CD14-positive monocyte (primary cell): ENCODE measurements at regions not wholly inside any gene's neighbourhood (a gene's known extent, or its start where the extent isn't known, plus 50 kb on each side); places are given as distances from the start of the nearest gene placed in this dataset.

Source experiments
- DNase-seq, 3 donors: peaks; one replicate each; pipeline ENCODE4 v3.0.0-alpha.2; 2011 to 2022
- H2AFZ ChIP-seq: 2 replicates; pipeline ENCODE4 v1.6.0; 2012; ENCODE audit warnings: mild to moderate bottlenecking, low read depth, low read length, inconsistent platforms; ENCODE audit not compliant: insufficient read depth, poor library complexity, severe bottlenecking
- H3K27ac ChIP-seq, 2 donors: 1 replicate in 1 of 2; 2 replicates in 1 of 2; pipeline ENCODE4 v1.5.1; 2012 to 2013; ENCODE audit warnings: low read length in 2 of 2, control low read depth in 1 of 2, inconsistent platforms in 1 of 2, low read depth in 1 of 2, mild to moderate bottlenecking in 1 of 2
- H3K27me3 ChIP-seq, 2 donors: one replicate each; pipeline versions ENCODE4 v1.6.0 to v1.6.1; 2011 to 2013; ENCODE audit warnings: low read length in 2 of 2; ENCODE audit not compliant: control insufficient read depth in 2 of 2, insufficient read depth in 2 of 2
- H3K36me3 ChIP-seq, 2 donors: replicated peaks in 1 of 2; 1 replicate in 1 of 2; 2 replicates in 1 of 2; pipeline versions ENCODE4 v1.5.1 to v1.6.1; 2012 to 2013; ENCODE audit warnings: low read length in 2 of 2, control low read depth in 1 of 2, inconsistent platforms in 1 of 2, mild to moderate bottlenecking in 1 of 2; ENCODE audit not compliant: insufficient read depth in 2 of 2, control insufficient read depth in 1 of 2
- H3K4me1 ChIP-seq, 2 donors: 1 replicate in 1 of 2; 2 replicates in 1 of 2; pipeline versions ENCODE4 v1.5.1 to v1.6.1; 2012 to 2013; ENCODE audit warnings: low read length in 2 of 2, control low read depth in 1 of 2, inconsistent platforms in 1 of 2, mild to moderate bottlenecking in 1 of 2, moderate library complexity in 1 of 2; ENCODE audit not compliant: insufficient read depth in 2 of 2, control insufficient read depth in 1 of 2
- H3K4me2 ChIP-seq: replicated peaks from 2 replicates; pipeline ENCODE3; 2012; ENCODE audit warnings: low read length, moderate library complexity, mild to moderate bottlenecking; ENCODE audit not compliant: poor library complexity, severe bottlenecking; ENCODE audit errors: extremely low read depth
- H3K4me3 ChIP-seq, 3 experiments: fragments of 200-600 bp in 1 of 3; sonication (generic) in 1 of 3; replicated peaks in 1 of 3; 1 replicate in 2 of 3; 2 replicates in 1 of 3; pipeline ENCODE4 v1.5.1; 2011 to 2013; ENCODE audit warnings: low read length in 3 of 3, mild to moderate bottlenecking in 3 of 3, control low read depth in 2 of 3, low read depth in 2 of 3, inconsistent platforms in 1 of 3, moderate library complexity in 1 of 3
- H3K79me2 ChIP-seq: 2 replicates; pipeline ENCODE4 v1.6.0; 2012; ENCODE audit warnings: mild to moderate bottlenecking, control low read depth, inconsistent platforms, low read length, moderate library complexity; ENCODE audit not compliant: insufficient read depth
- H3K9ac ChIP-seq: 2 replicates; pipeline ENCODE4 v1.6.0; 2017; ENCODE audit warnings: low read length, mild to moderate bottlenecking; ENCODE audit not compliant: insufficient read depth, poor library complexity, severe bottlenecking
- H3K9me3 ChIP-seq, 2 donors: replicated peaks in 1 of 2; 1 replicate in 1 of 2; 2 replicates in 1 of 2; pipeline versions ENCODE4 v1.5.1 to v1.6.1; 2012 to 2013; ENCODE audit warnings: low read length in 2 of 2, control low read depth in 1 of 2; ENCODE audit not compliant: control insufficient read depth in 1 of 2, insufficient read depth in 1 of 2
- H4K20me1 ChIP-seq: 2 replicates; pipeline ENCODE4 v1.6.0; 2012; ENCODE audit warnings: mild to moderate bottlenecking, low read length, control low read depth, moderate library complexity; ENCODE audit not compliant: insufficient read depth
- H3K27ac Mint-ChIP-seq, 7 donors: one replicate each; pipeline ENCODE4 v1.8.0; 2020; ENCODE audit warnings: mild to moderate bottlenecking in 7 of 7, mixed read lengths in 7 of 7, moderate library complexity in 6 of 7, inconsistent platforms in 2 of 7
- H3K27me3 Mint-ChIP-seq, 3 donors: one replicate each; pipeline ENCODE4 v1.8.0; 2021 to 2022; ENCODE audit warnings: low read depth in 3 of 3, mild to moderate bottlenecking in 3 of 3, mixed read lengths in 3 of 3, moderate library complexity in 3 of 3, inconsistent platforms in 1 of 3
- H3K36me3 Mint-ChIP-seq, 2 donors: one replicate each; pipeline ENCODE4 v1.8.0; 2020; ENCODE audit warnings: mixed read lengths in 2 of 2, inconsistent platforms in 1 of 2, mild to moderate bottlenecking in 1 of 2
- H3K4me1 Mint-ChIP-seq: one replicate; pipeline ENCODE4 v1.8.0; 2020; ENCODE audit warnings: mild to moderate bottlenecking, mixed read lengths
- H3K4me3 Mint-ChIP-seq, 2 donors: one replicate each; pipeline ENCODE4 v1.8.0; 2020; ENCODE audit warnings: mild to moderate bottlenecking in 2 of 2, mixed read lengths in 2 of 2, moderate library complexity in 1 of 2
- H3K9me3 Mint-ChIP-seq, 7 donors: one replicate each; pipeline ENCODE4 v1.8.0; 2020 to 2022; ENCODE audit warnings: mixed read lengths in 7 of 7, mild to moderate bottlenecking in 6 of 7, moderate library complexity in 6 of 7, inconsistent platforms in 2 of 7
- CTCF ChIP-seq: fragments of 200-600 bp; IDR thresholded peaks from one replicate; pipeline ENCODE4 v1.8.0; 2022; ENCODE audit warnings: antibody characterized with exemption, mild to moderate bottlenecking
- WGBS: methylation state at CpG from one replicate; pipeline ENCODE4 v1.1.5; 2013; ENCODE audit warnings: missing lambda C conversion rate; ENCODE audit not compliant: insufficient coverage; 5-methylcytosine and 5-hydroxymethylcytosine counted together
- intact Hi-C, 2 donors: fragments of 100-400 bp; cut with micrococcal nuclease; formaldehyde crosslinking; loops; one replicate each; pipeline versions ENCODE4 v1.15.0 to v1.15.1; 2023

GRCh38 chr4:45925809-45926208 lies 198.0 kb downstream of the GABRG1 start:
- WGBS: 83% methylated on average over 1 of the region's 1 CpG

GRCh38 chr4:45920861-45921260 lies 203.0 kb downstream of the GABRG1 start:
- H3K27me3 Mint-ChIP-seq: peaks cover 0 to 2% (median 0%) of the 10 kb centered on the region in 3 donors
- H3K4me1 Mint-ChIP-seq: no peaks in the 10 kb centered on the region
- H4K20me1 ChIP-seq: no peaks in the 10 kb centered on the region
- TF ChIP-seq CTCF: no peak
- 80% methylated on average over 1 of the region's 3 CpGs for WGBS
- no peak overlapping the region for H3K4me2 ChIP-seq
- H3K27me3 ChIP-seq: no peaks in the 10 kb centered on the region
- peaks cover 0 to 12% (median 4%) of the 10 kb centered on the region in 7 donors for H3K9me3 Mint-ChIP-seq
- H3K4me3 Mint-ChIP-seq: no peak overlapping the region
- H3K9me3 ChIP-seq: peaks cover 0 to 4% of the 10 kb centered on the region in 2 donors
- no peak overlapping the region for H2AFZ ChIP-seq
- no peaks in the 10 kb centered on the region for H3K36me3 Mint-ChIP-seq
- no peak overlapping the region for H3K9ac ChIP-seq
- H3K4me3 ChIP-seq: no peak overlapping the region
- no peak overlapping the region for H3K27ac ChIP-seq
- no peaks in the 10 kb centered on the region for H3K79me2 ChIP-seq
- no peaks in the 10 kb centered on the region for H3K36me3 ChIP-seq
- intact Hi-C loops: no loop called here
- H3K4me1 ChIP-seq: no peaks in the 10 kb centered on the region
- no peak for DNase-seq
- H3K27ac Mint-ChIP-seq: no peak overlapping the region

More at GRCh38 chr4:45925809-45926208, 198.0 kb downstream of the GABRG1 start:
- no peaks in the 10 kb centered on the region for H3K4me1 ChIP-seq
- H4K20me1 ChIP-seq: no peaks in the 10 kb centered on the region
- intact Hi-C loops: no loop called here
- H3K36me3 ChIP-seq: no peaks in the 10 kb centered on the region
- Mint-ChIP-seq H3K27ac (no peak overlapping the region), H3K36me3 (no peaks in the 10 kb centered on the region), H3K4me3 (no peak overlapping the region), H3K27me3 (peaks cover 0 to 2% (median 0%) of the 10 kb centered on the region in 3 donors), H3K4me1 (no peaks in the 10 kb centered on the region), H3K9me3 (peaks cover 0 to 8% (median 3%) of the 10 kb centered on the region in 7 donors)
- H2AFZ ChIP-seq: no peak overlapping the region
- no peak for TF ChIP-seq CTCF
- no peak overlapping the region for H3K27ac ChIP-seq
- no peak for DNase-seq
- no peaks in the 10 kb centered on the region for H3K79me2 ChIP-seq
- no peaks in the 10 kb centered on the region for H3K27me3 ChIP-seq
- no peak overlapping the region for H3K9ac ChIP-seq
- H3K9me3 ChIP-seq: peaks cover 0 to 4% of the 10 kb centered on the region in 2 donors
- H3K4me3 ChIP-seq: no peak overlapping the region
- no peak overlapping the region for H3K4me2 ChIP-seq
